Peyer's patch (tissue), 4 donors: ENCODE measurements at regions not wholly inside any gene's neighbourhood (a gene's known extent, or its start where the extent isn't known, plus 50 kb on each side); places are given as distances from the start of the nearest gene placed in this dataset.

Experiments used
- DNase-seq, 3 donors: peaks; one replicate each; pipeline ENCODE4 v3.0.0-alpha.2; 2017 to 2019
- H3K27ac ChIP-seq, 4 donors: fragments of 200-600 bp; sonication (generic); one replicate each; pipeline ENCODE4 v1.5.1; 2016 to 2019
- H3K27me3 ChIP-seq, 2 donors: fragments of 200-600 bp; sonication (generic); one replicate each; pipeline ENCODE4 v1.5.1; 2019
- H3K36me3 ChIP-seq, 3 donors: fragments of 200-600 bp; sonication (generic); one replicate each; pipeline ENCODE4 v1.5.1; 2016 to 2019
- H3K4me1 ChIP-seq, 4 donors: fragments of 200-600 bp; sonication (generic); one replicate each; pipeline ENCODE4 v1.5.1; 2016 to 2019
- H3K4me3 ChIP-seq, 4 donors: fragments of 200-600 bp; sonication (generic); 1 replicate in 3 of 4; 2 replicates in 1 of 4; pipeline ENCODE4 v1.5.1; 2016 to 2019; ENCODE audit warnings: mild to moderate bottlenecking in 1 of 4
- H3K9me3 ChIP-seq, 4 donors: fragments of 200-600 bp; sonication (generic); one replicate each; pipeline ENCODE4 v1.5.1; 2016 to 2019; ENCODE audit warnings: mild to moderate bottlenecking in 1 of 4
- CTCF ChIP-seq, 6 experiments: fragments of 450-650 bp in 4 of 6; fragments of 200-600 bp in 2 of 6; sonication (generic) in 1 of 6; IDR thresholded peaks; one replicate each; pipeline ENCODE4 v1.5.1; 2017 to 2019; ENCODE audit warnings: antibody characterized with exemption in 6 of 6, mild to moderate bottlenecking in 3 of 6, moderate library complexity in 1 of 6
- POLR2A ChIP-seq, 2 donors: fragments of 450-650 bp; IDR thresholded peaks; one replicate each; pipeline ENCODE4 v1.5.1; 2017; ENCODE audit warnings: antibody characterized with exemption in 2 of 2, mild to moderate bottlenecking in 2 of 2, moderate library complexity in 2 of 2

GRCh38 chr18:73645160-73645715 lies 502.4 kb downstream of the FBXO15 start:
- no peaks in the 10 kb centered on the region for H3K27me3 ChIP-seq
- TF ChIP-seq POLR2A (IDR thresholded peaks at IDR 0.05) (no peak), CTCF (IDR thresholded peaks at IDR 0.05) (no peak)

GRCh38 chr18:73639788-73640187 lies 507.8 kb downstream of the FBXO15 start:
- TF ChIP-seq CTCF (IDR thresholded peaks at IDR 0.05) (no peak), POLR2A (IDR thresholded peaks at IDR 0.05) (no peak)
- DNase-seq, result no peak

More at GRCh38 chr18:73645160-73645715, 502.4 kb downstream of the FBXO15 start:
- Histone ChIP-seq H3K4me3 (no peak overlapping the region), H3K4me1 (no peaks in the 10 kb centered on the region), H3K9me3 (no peaks in the 10 kb centered on the region), H3K27ac (no peak overlapping the region), H3K36me3 (no peaks in the 10 kb centered on the region)
- no peak for DNase-seq

GRCh38 chr18:73638709-73639108 lies 508.9 kb downstream of the FBXO15 start:
- H3K4me3 ChIP-seq, result no peak overlapping the region
- H3K4me1 ChIP-seq, result no peaks in the 10 kb centered on the region
- no peaks in the 10 kb centered on the region for H3K27me3 ChIP-seq
- no peaks in the 10 kb centered on the region for H3K36me3 ChIP-seq
- no peak for TF ChIP-seq POLR2A (IDR thresholded peaks at IDR 0.05)
- TF ChIP-seq CTCF (IDR thresholded peaks at IDR 0.05), result no peak
- H3K27ac ChIP-seq, result no peak overlapping the region
- no peak for DNase-seq
- H3K9me3 ChIP-seq, result no peaks in the 10 kb centered on the region

More at GRCh38 chr18:73639788-73640187, 507.8 kb downstream of the FBXO15 start:
- H3K4me3 ChIP-seq, result no peak overlapping the region
- H3K27ac ChIP-seq, result no peak overlapping the region
- H3K27me3 ChIP-seq, result no peaks in the 10 kb centered on the region
- no peaks in the 10 kb centered on the region for H3K9me3 ChIP-seq
- H3K36me3 ChIP-seq, result no peaks in the 10 kb centered on the region
- no peaks in the 10 kb centered on the region for H3K4me1 ChIP-seq

GRCh38 chr18:73636355-73636754 lies 511.3 kb downstream of the FBXO15 start:
- H3K4me3 ChIP-seq, result no peak overlapping the region
- no peak for DNase-seq
- H3K9me3 ChIP-seq, result no peaks in the 10 kb centered on the region
- TF ChIP-seq CTCF (IDR thresholded peaks at IDR 0.05) (no peak), POLR2A (IDR thresholded peaks at IDR 0.05) (no peak)
- no peak overlapping the region for H3K27ac ChIP-seq
- H3K4me1 ChIP-seq, result no peaks in the 10 kb centered on the region
- no peaks in the 10 kb centered on the region for H3K36me3 ChIP-seq
- no peaks in the 10 kb centered on the region for H3K27me3 ChIP-seq

GRCh38 chr18:73626859-73627258 lies 520.8 kb downstream of the FBXO15 start:
- Histone ChIP-seq H3K4me3 (no peak overlapping the region), H3K9me3 (no peaks in the 10 kb centered on the region), H3K27me3 (no peaks in the 10 kb centered on the region), H3K27ac (no peak overlapping the region), H3K36me3 (no peaks in the 10 kb centered on the region), H3K4me1 (no peaks in the 10 kb centered on the region)
- DNase-seq, result no peak
- TF ChIP-seq CTCF (IDR thresholded peaks at IDR 0.05) (no peak), POLR2A (IDR thresholded peaks at IDR 0.05) (no peak)

- Histone ChIP-seq H3K27ac (no peak overlapping the region), H3K27me3 (no peaks in the 10 kb centered on the region), H3K9me3 (no peaks in the 10 kb centered on the region), H3K4me1 (no peaks in the 10 kb centered on the region), H3K36me3 (no peaks in the 10 kb centered on the region), H3K4me3 (no peak overlapping the region)
- TF ChIP-seq CTCF (IDR thresholded peaks at IDR 0.05), result no peak
- TF ChIP-seq POLR2A (IDR thresholded peaks at IDR 0.05), result no peak
- DNase-seq, result no peak
Measured at GRCh38 chr18:73626221-73626620, 521.4 kb downstream of the FBXO15 start.
